ENCODE measurements at regions not wholly inside any gene's neighbourhood (a gene's known extent, or its start where the extent isn't known, plus 50 kb on each side); places are given as distances from the start of the nearest gene placed in this dataset.
"Not testable (repeated sequence)": the region's sequence is repeated elsewhere in the genome, so short reads cannot be mapped to it uniquely, and the experiment has no call there.

DNA sequence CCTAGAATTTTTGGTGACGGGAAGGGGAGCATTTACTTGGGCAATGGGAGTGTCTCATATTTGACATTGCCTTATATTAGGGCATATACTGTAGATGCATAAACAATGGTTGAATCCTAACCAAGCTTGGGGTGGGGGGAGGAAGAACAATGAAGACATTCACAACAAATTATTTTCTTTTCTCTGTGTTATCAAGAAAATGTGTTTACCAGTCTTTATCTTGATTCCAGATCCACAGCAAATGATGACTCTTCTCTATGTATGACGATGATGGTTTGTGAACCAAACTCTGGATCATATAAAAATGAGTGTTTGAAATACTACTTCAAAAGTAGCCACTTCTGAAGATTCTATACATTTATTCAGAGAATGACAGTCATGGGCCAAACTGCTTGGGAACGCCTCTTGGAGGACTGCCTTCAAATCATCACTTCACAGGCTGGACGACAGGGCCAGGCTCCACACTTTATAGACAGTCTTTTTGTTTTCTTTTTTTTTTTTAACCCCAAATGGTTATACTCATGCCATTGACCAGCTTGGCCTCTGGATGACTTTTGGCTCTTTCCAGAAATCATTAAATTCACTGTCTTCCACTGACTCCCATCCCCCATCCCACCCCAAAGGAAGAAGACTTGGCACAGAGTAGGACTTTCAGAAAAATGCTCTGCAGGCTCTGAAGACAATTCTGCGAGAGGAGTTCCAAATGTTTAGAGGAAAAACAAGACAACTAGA is 123.8 kb upstream of the LIFR start:
- DNase-seq, result no peak

DNA sequence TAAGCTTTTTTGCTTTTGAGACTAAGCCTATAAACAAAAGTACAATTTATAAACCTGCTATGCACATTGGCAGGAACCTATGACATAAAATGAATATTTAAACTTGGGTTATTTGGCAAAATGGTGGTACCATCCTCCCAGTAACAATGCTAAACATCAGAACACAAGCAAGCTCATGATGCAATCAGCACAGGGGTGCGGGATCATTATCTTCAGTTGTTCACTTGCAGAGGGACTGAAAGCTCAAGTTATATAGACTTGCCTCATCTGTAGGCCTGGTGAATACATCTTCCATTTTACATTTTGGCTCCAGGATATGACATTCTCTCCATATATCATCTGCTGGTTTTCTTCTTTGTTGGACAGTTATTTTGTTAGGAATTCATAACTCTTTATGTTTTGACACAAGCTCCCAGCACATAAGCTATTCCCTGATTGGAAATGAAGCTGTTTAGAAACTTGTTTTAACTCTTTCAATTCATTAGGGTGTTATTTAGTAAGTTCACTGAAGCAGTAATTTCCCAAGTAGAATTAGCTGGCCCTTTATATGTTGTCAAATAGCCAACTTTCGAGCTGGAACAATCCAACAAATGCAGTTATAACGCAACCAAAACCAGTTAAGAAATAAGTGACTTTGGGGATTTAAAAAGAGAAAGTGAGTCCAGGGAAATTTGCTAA is 124.7 kb upstream of the LIFR start:
- DNase-seq, result no peak

DNA sequence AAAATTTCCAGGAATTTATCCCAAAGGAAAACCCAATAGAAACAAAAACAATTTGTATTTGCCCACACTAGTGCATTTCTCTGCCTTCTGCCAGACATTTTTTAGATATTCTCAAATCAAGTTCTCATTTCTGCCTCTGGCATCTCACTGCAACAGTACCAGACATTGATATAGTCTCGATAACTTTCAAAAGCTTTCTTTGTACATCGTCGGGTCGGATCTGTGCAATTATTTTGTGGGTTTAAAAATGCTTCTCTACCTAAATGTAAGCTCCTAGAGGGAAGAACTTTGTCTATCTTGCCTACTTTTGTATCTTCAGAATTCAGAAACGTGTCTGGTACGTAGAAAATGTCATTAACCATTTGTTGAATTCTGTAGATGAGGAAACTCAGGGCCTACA is 125.5 kb upstream of the LIFR start:
- no peak for DNase-seq

DNA sequence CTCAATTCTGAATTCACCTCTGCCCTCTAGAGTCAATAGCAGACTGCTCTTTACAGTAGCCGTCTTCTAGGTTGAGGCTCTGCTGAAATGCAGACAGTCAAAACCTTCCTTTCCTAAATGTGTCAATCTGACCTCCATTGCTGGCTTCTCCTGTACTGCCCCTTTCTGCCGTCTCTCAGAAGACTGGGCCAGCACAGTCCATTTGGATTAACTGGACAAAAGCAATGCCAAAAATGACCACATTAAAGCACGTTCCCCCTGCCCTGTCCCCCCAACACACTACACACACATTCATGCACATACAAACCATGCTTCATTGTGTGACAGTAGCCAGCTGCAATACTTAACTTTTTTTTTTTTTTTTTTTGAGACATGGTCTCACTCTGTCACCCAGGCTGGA is 130.2 kb upstream of the LIFR start:
- no peak for DNase-seq

DNA sequence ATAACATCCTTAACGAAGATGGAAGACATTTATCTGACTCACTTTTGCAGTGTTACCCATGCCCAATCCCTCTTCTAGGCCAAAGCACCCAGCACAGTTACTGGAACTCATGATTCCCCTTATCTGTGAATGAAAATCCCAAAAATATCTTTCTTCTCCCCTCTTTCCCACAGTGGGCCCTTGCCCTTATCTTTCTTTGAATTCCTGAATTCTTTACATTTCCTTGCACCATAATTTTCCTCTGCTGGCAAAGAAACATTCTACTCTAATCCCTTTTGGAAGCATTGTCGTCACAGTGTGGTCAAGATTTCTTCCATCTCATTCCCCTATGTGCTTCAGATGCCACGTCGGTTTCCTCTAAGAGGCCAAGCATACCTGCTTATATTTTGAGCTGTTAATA is 135.9 kb upstream of the LIFR start:
- DNase-seq, result no peak

DNA sequence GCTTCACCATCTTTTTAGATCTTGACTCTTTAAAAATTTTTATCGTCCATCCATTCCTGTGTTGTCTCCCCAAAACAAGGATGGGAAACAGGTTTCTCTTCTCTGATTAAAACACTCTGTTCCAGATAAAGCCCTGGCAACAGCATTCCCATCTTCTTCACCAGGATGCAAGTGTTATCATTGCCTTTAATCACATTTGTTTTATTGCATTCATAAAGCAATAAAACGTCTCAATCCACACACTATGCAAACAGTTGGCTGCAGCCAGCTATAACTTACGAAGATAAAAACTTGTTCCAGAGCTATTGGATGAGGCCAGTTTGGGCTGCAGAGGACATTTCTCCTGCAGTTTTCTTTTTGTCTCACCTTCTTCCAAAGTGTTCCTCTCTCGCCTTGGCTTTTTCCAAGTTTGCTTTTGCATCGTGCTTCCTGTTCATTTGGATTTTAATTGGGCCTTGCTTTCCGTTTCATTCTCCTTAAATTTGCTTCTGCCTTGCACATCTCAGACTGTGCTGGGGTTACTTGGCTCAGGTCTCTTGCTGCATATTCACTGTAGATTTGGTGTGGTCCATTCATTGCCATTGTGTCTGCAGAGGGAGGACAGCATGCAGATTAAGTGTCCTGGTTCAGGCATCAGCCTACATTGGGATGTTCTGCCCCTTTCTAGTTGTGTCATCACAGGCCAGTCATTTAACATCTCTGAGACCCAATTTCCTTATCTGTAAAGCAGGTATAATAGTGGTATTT is 136.5 kb upstream of the LIFR start:
- no peak for DNase-seq

DNA sequence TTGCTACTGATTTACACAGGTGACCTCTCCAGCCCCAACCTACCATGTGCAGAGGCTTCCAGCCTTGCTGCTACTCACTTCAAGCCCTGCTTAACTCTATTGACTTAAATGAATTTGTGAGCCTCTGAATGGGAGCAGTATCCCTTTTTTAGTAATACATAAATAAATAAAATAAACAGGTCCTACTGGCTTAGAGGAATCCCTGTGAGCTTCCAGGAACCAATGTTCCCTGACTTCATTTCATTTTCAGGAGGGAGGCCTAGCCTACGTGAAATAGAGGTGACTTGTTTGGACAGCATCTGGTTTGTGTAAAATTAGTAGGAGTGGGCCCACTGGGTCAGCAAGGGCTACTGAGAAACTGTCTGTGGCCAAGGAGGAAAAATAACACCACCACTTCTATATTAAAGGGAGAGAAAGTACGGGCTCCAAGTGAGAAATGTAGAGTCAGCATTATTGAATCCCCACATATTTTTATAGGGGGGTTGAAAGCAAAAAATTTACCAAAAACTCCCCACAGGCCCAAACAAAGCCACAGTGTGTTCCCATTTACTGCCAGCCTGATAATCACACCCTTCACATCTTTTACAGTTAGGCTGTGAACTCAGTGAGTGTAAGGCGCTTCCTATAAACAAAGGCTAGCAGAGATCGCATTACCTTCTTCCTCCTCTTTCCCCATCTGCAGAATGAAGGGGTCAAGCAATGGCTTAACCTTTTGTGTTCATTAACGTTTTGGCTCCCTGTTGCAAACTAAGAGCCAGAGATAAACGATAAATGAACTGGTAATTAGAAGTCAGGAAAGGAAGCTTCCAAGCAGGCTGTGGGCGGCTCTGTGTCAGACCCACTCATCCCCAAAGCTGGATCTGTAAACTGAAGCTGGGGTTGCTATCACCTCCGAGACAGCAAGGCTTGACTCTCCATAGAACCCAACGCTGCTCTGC is 138.8 kb upstream of the LIFR start:
- peak; percentile 70 for DNase-seq

DNA sequence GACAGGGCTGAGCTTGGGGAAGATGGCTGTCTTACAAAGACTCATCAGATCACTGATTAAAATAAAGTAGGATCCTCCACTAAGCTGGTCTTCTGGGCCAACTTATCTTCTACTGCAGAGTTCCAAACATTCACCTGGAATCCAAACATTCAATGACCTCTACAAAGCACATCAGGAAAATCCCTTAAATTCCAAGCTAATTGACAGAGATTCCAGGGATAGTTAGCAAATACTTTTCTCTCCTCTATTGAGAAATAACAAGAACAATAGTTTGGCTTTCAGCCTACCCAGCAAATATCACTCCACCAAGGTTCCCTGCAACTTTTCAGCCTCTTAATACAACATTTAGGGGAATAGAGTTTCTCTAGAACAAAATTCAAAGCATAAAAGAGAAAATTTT is 140.6 kb upstream of the LIFR start:
- DNase-seq, result no peak

DNA sequence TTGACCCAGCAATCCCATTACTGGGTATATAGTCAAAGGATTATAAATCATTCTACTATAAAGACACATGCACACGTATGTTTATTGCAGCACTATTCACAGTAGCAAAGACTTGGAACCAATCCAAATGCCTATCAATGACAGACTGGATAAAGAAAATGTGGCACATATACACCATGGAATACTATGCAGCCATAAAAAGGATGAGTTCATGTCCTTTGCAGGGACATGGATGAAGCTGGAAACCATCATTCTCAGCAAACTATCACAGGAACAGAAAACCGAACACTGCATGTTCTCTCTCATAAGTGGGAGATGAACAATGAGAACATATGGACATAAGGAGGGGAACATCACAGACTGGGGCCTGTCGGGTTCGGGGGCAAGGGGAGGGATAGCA is 140.3 kb upstream of the OSMR start:
- DNase-seq, result not testable (repeated sequence)

DNA sequence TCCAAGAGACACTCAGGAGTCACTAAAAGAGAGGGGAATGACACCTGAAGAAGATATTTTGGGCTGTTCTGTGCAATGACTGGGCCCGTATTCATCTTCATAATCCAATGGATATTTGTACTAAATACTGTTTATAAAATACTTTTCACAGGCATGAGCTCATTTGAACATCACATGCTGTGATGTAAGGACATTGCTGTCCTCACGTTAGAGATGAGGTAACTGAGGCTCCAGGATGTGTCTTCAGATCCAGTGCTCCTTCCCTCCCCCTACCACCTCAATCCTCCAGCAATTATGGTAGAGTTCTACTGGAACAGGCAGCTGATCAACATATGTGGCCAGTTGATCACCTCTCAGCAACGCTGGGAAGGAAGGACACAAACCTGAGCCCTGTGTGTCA is 139.4 kb upstream of the OSMR start:
- no peak for DNase-seq

DNA sequence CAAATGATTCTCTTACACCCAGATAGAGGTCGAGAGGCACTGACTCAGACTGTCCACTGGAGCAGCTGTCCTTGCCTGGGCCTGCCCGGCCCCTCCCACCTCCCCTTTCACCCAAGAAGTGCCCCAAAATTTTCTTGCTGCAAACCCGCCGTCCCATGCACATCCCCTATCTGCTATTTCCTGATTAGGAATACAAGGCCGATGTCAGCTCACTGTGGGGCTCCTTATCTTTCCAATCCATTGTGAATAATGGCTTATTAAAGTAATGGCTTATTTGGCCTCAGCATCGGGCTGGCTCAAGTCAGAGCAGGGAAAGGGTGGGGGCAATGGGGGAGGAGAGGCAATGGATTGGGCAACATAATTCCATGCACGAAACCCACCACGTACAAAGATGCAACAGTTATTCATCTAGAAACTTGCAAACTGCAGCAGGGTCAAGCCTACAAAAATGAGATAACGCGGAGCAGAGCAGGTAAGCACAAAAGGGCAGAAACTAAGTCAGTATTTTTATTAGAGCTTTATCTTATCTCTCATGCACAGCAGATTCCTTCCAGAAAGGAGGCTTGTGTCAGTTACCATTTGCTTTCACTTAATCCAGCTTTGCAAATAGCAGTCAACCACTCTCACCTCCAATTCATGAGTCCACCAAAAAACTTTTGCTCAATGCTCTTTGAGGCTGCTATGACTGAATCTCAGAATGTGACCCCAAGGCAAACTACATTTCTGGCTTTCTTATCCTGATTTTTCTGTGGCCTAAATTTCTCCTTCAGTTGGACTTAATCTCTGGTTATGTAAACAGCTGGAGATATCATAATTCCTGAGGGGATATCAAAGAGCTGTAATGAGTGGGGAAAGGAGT is 138.2 kb upstream of the OSMR start:
- DNase-seq, result no peak

DNA sequence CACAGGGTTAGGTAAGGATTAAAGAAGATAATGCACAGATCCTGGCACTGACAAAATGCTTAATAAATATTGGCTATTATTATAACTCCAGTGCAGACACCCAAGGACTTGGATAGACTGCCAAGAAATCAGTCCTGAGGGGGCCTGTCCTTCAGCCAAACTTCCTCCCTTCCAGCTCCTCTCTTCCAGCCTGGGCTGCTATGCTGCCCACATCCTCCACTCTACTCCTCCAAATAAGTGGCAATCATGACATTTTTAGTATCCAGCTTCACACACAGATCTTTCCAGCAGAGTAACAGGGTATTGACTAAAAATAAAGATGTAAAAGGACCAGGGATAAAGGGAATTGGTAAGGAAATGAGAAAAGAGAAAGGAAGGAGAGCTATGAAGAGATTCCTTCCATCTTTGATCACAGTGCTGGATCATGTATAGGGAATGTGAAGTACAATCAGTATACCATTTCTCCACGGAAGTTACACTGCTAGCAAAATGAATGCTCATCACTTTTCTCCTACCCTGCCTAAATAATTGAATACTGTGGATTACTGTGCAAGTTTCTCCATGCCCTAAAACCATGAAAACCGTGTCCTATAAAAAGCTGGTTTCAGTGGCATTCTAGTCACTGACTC is 136.0 kb upstream of the OSMR start:
- DNase-seq, result no peak

DNA sequence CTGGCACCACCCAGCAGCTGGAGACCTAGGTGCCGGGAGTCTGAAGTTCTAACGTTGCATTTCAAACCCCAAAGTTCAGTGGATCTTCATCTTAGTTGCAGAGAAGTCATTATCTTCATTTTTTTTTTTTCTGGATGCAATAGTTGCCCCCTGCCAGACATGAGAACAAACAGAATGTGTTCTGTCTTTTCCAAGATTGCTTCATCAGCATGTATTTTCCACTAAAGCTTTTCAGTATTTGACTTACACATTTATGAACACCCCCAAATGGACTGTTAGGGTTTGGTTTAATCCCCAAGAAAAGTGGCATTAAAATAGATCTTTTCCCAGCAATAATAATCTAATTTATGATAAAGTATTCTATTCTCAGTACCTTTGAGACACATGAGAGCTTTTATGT is 135.2 kb upstream of the OSMR start:
- DNase-seq, result no peak

DNA sequence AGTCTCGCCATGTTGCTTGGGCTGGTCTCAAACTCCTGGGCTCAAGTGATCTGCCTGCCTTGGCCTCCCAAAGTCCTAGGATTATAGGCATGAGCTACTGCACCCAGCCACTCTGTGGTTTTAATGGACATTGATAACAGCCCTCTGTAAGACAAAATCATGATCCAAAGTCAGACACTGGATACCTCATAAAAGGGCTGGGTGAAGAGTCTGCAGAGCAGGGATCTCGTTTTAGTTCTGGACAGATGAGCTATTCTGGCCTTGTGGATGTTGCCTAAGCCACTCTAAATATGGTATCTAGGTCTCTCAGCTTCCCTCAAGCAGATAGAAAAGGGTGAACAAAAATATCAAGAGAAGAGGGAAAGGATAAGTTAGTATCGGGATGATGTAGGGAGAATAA is 133.4 kb upstream of the OSMR start:
- no peak for DNase-seq

DNA sequence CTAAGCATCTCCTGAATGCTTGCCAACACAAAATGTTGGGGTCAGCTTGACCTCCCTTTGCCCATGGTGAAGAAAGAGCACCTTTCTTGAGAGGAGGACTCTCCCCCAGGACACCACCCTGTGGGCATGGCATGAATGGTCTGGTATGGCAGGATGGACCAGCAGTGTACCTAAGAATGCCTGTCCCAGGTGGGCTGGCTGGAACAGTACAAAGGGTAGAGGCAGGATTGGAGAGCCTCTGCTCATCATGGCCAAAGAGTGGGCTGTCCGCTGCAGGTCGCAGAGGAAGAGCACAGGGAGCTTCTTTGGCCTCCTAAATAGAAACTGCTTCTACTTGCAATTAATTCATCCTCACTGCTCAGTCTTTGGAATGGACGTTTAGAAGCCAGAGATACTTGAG is 131.6 kb upstream of the OSMR start:
- no peak for DNase-seq

DNA sequence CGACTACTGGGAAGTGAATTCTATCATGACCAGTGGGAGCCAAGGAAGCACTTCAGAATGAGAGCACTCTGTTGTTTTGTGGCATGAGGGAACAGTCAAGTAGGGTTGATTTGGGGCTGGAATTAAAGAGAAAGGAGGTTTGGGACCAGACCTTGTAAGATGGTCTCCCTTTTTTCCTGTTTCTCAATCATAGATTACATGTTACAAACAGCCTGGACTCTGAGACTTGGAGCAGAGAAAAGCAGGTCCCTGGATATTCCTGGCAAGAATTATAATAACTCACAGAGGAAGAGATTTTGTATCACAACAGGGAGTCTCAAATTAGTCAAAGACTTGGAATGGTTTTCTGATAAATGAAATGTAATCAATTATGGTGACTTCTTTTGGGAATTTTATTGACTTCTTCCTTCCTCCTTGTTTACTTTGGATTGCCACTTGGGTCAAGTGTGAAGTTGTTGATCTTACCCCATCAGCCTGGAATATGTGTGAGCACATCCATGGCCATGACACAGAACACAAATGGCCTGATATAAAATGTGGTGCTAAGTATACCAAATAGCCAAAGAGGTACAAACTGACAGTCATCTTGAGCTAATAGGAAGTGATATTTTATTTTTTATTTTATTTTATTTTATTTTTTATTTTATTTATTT is 131.0 kb upstream of the OSMR start:
- DNase-seq, result no peak

DNA sequence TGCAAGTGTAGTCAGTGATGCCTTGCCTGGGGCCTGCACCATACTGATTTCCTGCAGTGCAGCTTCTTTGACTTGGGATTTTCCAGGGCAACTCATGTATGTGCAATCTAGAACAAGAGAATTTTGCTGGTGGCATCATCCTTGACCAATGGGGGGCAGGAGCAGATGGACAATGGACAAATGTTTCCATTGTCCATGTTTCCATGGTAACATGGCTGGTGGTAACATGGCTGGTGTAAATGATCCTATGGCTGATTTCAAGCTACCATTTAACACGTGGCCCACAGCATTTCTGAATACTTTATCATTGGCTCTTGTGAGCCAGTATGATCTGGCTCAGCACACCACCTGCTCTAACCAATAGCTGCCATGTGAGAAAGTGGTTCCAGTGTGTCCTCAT is 130.1 kb upstream of the OSMR start:
- peak; percentile 26 for DNase-seq

DNA sequence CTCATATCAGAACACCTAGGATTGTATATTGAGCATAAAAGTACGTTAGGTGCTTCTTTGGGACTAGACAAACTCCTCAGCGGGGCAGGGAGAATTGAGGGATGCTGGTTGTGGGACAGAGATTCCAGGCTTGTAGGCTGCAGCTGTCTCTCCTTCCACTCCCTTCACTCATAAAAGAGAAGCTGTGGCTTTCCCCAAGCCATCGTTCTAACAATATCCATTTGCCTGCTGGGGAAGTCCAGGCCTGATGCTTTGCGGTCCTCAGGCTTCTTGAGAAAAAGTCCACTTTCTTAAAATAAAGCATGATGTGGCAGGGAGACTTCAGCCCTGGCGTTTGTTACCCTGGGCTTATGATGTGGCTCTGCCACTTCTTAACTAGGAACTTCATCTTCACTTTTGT is 129.3 kb upstream of the OSMR start:
- DNase-seq, result no peak

DNA sequence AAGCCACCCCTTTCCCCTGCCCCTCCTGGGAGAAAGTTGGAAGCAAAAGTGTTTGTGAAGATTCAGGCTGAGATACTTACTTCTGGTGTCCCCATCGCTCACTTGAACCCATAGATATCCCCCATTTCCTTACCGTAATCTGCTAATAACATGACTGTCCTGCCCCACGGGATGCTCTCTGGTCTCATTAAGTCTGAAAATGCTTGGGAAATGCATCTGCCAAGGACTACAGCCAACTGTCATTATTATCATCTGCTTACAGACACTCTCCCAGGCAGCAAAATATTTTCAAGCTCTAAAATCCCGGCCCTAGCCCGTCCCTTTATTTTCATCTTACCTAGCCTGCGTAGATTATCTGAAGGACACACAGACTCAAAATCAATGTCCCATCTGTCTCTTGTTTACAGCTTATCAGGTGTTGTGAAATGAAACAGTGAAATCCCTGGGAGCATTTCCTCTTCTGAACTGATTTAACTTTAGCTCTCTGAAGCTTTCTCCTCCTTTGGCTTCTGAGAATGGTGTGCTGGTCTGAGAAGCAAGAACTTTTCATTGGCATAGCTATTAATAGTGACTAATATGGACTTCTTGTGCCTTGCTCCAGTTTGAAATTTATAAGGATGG is 126.9 kb upstream of the OSMR start:
- DNase-seq, result no peak

DNA sequence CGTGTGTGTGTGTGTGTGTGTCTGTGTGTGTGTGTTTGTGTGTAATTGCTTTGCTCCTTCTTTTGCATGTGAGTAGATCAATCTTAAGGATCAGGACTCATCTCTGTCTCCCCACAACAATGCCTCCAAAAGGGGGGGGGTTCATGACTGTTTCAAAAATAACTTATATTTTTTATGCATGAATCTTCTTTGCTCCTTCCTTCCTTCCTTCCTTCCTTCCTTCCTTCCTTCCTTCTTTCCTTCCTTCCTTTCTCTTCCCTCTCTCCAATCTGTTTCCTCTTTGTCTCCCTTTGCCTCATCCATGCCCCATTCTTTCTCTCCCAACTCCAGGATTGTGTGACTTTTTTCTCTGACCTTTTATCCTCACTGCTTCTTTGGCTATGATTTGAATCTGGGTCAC is 126.4 kb upstream of the OSMR start:
- DNase-seq, result no peak

DNA sequence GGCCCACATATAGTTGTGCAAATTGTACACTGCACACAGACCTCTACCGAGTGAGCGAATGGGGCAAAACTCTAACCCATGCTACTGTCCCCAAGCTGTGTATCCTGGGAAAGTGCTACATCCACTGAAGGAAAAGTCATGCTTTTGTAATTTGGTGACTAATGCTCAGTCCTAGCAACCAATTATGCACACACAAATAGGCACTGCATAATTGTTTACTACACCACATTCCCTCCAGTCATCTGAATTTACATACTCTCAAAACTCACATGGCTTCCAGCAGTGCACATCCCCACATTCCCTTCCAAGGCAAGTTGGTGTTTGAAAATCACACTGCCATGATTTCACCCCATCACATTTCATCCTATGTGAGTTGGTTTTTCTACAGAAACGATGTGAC is 125.9 kb upstream of the OSMR start:
- no peak for DNase-seq

Measured in NCI-H2227 treated with DMSO at 0.1 percent for 48 hours (cell line).